ENCODE measurements at regions not wholly inside any gene's neighbourhood (a gene's known extent, or its start where the extent isn't known, plus 50 kb on each side); places are given as distances from the start of the nearest gene placed in this dataset.

DNA sequence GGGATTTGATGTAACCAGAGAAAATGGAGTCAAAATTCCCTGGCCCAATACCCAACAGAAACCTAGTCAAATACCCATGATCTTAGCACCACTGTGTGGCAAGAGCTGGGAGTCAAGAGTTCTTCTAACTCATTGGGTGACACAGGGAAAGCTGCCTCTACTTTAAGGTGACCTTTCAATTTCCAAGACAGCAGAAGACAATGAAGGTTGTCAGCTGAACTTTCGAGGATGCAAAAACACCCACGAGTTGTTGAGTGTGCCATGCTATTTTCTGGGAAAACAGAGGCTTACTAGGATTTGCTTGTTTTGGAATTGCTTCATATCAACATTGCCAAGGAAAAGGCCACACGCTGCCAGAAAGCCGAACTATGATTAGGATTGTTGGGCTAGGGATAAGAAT is 61.6 kb upstream of the CYRIA start:
- TF ChIP-seq, protein P1, sequence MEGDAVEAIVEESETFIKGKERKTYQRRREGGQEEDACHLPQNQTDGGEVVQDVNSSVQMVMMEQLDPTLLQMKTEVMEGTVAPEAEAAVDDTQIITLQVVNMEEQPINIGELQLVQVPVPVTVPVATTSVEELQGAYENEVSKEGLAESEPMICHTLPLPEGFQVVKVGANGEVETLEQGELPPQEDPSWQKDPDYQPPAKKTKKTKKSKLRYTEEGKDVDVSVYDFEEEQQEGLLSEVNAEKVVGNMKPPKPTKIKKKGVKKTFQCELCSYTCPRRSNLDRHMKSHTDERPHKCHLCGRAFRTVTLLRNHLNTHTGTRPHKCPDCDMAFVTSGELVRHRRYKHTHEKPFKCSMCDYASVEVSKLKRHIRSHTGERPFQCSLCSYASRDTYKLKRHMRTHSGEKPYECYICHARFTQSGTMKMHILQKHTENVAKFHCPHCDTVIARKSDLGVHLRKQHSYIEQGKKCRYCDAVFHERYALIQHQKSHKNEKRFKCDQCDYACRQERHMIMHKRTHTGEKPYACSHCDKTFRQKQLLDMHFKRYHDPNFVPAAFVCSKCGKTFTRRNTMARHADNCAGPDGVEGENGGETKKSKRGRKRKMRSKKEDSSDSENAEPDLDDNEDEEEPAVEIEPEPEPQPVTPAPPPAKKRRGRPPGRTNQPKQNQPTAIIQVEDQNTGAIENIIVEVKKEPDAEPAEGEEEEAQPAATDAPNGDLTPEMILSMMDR (IDR thresholded peaks at IDR 0.05; ENCODE audit: insufficient read depth, low read length, poor library complexity, severe bottlenecking), result no peak
- TF ChIP-seq EZH2phosphoT487 (conservative IDR thresholded peaks at IDR 0.05; ENCODE audit: low read length), result no peak

All from SU-DHL-6 (cell line).